GM18499 (cell line): ENCODE measurements at regions not wholly inside any gene's neighbourhood (a gene's known extent, or its start where the extent isn't known, plus 50 kb on each side); places are given as distances from the start of the nearest gene placed in this dataset.

Experiments used
- ATAC-seq: cut with Tn5 transposase; IDR thresholded peaks from one replicate; pipeline ENCODE4 v1.9.1; 2021; ENCODE audit warnings: moderate number of reproducible peaks; ENCODE audit not compliant: insufficient read depth, unreplicated experiment

GRCh38 chr2:7206111-7206810 is 289.0 kb downstream of the RNF144A start:
- ATAC-seq: no peak

DNA sequence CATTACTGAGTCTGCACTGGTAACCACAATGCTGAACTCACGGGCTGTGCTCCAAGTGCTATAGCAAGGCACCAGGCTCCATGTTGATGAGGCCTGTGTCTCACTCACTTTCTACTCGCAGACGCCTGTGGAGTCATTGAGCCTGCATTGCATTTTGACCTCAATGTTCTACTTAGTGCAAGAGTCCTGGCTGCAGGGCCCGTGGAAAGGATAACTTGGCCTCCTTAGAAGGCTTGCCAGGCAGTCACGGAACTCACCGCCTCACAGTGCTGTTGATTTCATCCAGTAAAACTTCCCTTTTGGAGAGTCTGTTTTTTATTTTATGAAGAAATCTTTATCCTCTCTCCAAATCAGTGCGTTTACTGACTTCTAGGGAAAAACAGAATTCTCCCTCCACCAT is 290.4 kb downstream of the RNF144A start:
- no peak for ATAC-seq

DNA sequence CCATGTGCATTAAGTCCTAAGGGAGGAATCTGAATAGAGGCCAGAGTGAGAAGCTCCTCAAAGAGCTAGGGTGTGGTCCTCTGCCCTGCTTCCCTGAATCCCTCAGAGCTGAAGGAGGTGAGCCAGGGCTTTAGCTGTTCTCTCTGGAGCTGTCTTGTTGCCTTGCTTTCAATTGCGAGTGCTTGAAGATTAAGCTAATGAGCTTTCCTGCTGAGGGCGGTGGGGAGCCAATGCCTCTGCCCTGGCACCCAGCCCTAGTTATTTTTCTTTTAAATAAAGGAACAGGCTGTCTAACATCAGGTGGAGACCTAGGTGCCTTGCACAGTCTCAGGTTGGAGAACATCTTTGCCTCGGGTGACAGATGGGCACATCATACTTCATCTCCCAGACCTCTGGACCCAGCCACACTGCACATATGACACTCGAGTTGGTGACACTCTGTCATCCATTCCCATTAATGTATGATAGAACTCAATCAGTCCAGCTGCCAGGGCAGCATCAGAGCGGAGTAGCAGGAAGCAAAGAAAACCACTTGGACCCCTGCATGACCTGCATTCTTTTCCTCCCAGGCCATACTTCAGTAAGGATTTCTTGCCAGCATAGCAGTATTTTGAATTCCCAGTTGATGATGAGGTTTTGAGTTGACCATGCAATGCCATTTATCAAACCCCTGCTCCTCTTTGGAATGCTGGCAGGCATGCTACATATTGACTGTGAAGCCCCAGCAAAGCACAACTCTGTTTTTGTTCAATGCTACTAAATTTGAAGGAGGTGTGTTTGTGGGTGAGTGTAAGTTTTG is 292.7 kb downstream of the RNF144A start:
- ATAC-seq: no peak

- no peak for ATAC-seq
These were observed 293.5 kb downstream of the RNF144A start for GRCh38 chr2:7210712-7211111.

- ATAC-seq: no peak
These were observed 308.6 kb downstream of the RNF144A start for GRCh38 chr2:7225848-7226247.

GRCh38 chr2:7226501-7226900 is 309.3 kb downstream of the RNF144A start:
- ATAC-seq: no peak

DNA sequence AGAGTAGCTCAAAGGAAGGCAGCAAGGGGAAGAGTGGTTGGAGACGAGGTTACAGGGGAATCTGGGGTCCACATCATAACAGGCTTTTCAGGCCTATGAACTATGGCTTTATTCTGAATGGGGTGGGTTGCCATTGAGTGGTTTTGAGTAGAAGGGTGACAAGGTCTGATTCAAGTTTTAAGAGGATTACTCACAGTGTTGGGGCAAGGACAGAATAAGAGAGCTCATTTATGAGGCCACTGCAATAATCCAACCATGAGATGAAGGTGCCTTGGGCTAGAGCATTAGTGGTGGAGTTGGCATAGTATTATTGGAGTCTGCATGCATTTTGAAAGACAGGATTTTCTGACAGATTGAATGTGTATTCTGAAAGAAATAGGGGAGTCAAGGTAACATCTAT is 315.9 kb downstream of the RNF144A start:
- ATAC-seq: no peak

DNA sequence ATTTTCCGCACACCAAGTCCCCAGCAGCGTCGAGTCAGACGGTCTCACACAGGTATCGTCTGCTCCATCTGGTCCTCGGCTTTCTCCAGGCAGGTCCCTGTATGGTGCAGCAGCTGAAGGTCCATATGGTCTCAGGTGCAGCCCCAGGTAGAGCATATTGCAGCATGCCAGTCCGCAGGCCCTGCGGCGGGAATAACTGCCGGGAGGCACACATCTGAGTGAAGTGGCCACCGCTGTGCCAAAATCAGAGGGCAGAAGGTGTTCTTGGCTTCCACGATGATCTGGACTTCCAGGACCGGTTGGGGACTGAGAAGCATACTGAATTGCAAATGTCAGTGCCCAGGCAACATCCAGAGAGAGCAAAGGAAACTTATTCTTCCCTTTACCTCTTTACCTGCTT is 320.3 kb downstream of the RNF144A start:
- no peak for ATAC-seq

DNA sequence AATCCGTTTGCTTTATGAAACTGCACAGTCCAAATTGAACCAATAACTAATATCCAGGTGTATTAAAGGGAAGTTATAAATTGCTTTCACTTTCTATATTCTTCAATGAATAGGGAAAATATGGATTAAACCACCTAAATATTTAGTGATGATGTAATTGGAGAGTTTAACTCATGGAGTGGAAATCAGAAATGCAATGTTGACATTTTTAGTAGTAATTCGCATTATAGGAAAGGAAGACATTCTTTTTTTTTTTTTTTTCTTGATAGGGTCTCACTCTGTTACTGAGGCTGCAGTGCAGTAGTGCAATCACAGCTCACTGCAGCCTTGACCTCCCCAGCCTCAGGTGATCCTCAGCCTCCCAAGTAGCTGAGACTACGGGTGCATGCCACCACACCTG is 321.9 kb downstream of the RNF144A start:
- no peak for ATAC-seq

- ATAC-seq: no peak
These were observed 324.0 kb downstream of the RNF144A start for GRCh38 chr2:7241041-7241745.

DNA sequence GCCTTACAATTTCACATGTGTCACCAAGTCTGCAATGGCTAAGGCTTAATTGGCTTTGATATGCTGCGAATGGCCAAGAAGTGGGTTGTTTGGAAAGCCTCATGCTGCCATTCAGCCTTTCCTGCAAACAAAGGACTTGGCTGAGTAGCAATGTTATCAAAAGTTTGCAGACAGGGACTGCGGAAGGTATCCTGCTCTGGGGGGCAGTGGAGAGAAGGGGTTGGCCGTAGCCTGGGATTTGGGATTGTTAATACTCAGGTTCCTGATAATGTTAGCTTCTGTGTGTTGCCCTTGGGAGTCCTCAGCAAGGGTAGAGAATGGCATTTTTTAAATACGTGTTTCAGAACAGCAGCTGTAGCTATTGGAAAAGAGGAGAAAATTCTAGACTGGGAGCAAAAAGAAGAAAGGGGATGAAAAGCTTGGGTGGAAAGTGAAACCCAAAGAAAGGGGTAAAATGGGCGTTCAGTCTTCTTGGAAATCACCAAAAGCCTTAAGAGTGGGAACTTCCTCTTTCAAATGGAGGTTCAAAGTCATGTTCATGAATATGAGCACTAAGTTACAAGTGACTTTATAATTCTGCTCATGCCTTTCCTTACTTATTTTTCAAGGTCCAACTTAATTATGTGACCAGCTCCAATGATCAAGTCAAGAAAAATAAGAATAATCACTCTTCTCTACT is 325.1 kb downstream of the RNF144A start:
- no peak for ATAC-seq

DNA sequence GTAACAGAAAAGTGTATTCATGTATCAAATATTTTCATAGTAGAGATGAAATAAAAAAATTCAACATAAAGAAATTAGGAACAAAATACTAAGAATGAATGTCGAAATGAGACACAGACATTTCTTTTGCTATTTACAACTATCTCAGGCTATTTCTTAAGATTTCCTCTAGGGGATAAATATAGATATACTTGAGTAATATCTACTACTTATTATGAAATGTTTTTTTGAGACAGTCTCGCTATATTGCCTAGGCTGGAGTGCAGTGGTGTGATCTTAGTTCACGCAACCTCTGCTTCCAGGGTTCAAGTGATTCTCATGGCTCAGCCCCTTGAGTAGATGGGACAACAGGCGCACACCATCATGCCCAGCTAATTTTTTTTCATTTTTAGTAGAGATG is 326.1 kb downstream of the RNF144A start:
- no peak for ATAC-seq

DNA sequence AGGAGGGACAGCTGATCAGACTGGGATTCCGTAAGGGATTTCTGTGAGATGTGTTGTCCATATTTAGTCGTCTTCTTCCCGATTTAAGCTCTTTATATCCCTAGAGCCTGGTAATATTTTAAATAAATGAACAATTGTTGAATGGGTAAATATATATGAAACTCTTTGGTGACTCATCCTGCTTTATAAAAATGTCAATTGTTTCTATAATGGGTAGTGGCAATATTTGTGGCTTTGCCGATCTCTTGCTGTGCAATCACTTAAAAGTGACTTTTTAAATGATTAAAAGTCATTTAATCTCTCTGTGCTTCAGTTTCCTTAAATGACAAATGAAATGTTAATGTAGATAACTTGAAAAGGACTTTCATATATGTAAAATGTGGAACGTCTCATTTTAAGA is 339.2 kb downstream of the RNF144A start:
- ATAC-seq: no peak

GRCh38 chr2:7262727-7263126 is 345.5 kb downstream of the RNF144A start:
- ATAC-seq: no peak

GRCh38 chr2:7264791-7265190 is 347.6 kb downstream of the RNF144A start:
- ATAC-seq: no peak

DNA sequence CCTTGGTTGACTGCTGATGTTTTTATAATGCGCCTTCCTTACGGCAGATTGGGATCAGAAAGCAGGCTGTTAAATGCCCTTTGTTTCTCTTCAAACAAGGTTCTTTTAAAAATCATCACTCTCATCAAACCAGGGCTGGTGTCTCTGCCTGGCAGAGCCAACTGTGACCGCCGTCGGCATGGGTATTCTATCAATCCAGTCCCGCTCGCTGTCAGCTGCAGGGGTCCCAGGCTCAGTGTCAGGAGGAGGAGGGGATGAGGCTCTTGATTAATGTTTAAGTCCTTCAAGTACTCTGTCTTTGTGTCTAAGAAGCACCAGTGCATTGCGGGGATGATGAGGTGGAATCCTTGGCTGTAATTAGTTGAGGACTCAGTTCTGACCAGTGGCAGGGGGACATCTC is 348.1 kb downstream of the RNF144A start:
- no peak for ATAC-seq

DNA sequence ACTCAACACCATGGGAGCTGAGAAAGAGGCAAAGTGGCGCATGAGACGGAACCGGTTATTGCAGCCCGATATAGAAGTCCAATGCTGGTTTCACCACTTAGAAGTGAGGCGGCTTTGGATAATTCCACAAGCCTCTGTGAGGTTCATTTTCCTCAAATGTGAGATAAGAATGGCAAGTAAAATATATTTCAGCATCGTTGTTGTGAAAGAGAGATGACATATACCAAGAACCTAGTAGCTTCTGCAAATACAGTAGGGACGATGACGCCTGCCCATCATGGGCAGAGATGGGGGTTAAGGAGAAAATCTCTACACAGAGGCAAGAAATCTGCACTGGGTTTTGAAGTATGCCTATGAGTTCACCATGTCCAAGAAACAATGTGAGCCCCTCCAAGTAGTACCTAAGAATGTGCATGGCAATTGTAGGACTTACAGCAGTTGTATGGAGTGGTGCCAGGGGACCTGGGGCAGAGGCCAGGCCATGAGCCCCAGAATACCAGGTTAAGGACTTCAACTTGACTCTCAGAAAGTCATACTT is 352.0 kb downstream of the RNF144A start:
- no peak for ATAC-seq

GRCh38 chr2:7270011-7270431 is 352.8 kb downstream of the RNF144A start:
- ATAC-seq: no peak

DNA sequence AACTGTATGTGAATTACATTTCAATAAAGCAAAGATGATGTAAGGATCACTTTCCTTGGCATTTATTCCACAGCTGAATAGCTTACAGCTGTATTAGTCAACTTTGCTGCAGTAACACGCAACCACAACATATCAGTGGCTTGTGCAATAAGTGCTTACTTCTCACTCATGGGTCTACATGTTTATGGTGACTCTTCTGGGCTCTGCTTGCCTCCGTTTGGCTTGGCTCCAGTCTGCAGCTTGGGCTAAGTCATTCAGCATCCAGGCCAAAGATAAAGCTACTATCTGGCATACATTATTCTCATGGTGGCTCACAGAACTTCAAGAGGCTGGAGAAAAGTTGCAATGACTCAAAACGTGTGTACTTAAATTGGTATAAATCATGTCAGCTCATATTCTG is 355.0 kb downstream of the RNF144A start:
- ATAC-seq: no peak

GRCh38 chr2:7278984-7279383 is 361.8 kb downstream of the RNF144A start:
- no peak for ATAC-seq
